Karpas-422 (cell line): ENCODE measurements at regions not wholly inside any gene's neighbourhood (a gene's known extent, or its start where the extent isn't known, plus 50 kb on each side); places are given as distances from the start of the nearest gene placed in this dataset.

Experiments
- DNase-seq: peaks from one replicate; pipeline ENCODE4 v3.0.0-alpha.2; 2015
- H2AFZ ChIP-seq: fragments of 200-600 bp; sonication (generic); 2 replicates; pipeline ENCODE4 v1.6.1; 2014; ENCODE audit warnings: antibody characterized with exemption, low read length, mixed read lengths
- H3K27ac ChIP-seq: fragments of 200-600 bp; sonication (generic); 2 replicates; pipeline ENCODE4 v1.5.1; 2014; ENCODE audit warnings: mild to moderate bottlenecking, low read length, moderate library complexity
- H3K27me3 ChIP-seq: fragments of 200-600 bp; sonication (generic); 2 replicates; pipeline ENCODE4 v1.6.1; 2014; ENCODE audit warnings: low read length, mixed read lengths
- H3K36me3 ChIP-seq: fragments of 200-600 bp; sonication (generic); 2 replicates; pipeline ENCODE4 v1.6.1; 2014; ENCODE audit warnings: low read length, mixed read lengths; ENCODE audit not compliant: insufficient read depth
- H3K4me1 ChIP-seq: fragments of 200-600 bp; sonication (generic); 2 replicates; pipeline ENCODE4 v1.6.1; 2014; ENCODE audit warnings: mild to moderate bottlenecking, low read length, mixed read lengths
- H3K4me2 ChIP-seq: fragments of 200-600 bp; sonication (generic); 2 replicates; pipeline ENCODE4 v1.6.1; 2014; ENCODE audit warnings: low read length, low read depth, mild to moderate bottlenecking; ENCODE audit not compliant: poor library complexity, severe bottlenecking
- H3K4me3 ChIP-seq: fragments of 200-600 bp; sonication (generic); 2 replicates; pipeline ENCODE4 v1.5.1; 2014; ENCODE audit warnings: mild to moderate bottlenecking, antibody characterized with exemption, low read length, mixed read lengths
- H3K79me2 ChIP-seq: fragments of 200-600 bp; sonication (generic); 2 replicates; pipeline ENCODE4 v1.6.1; 2014; ENCODE audit warnings: mild to moderate bottlenecking, low read length, mixed read lengths
- H3K9ac ChIP-seq: fragments of 200-600 bp; sonication (generic); 2 replicates; pipeline ENCODE4 v1.6.0; 2014; ENCODE audit warnings: low read length
- H3K9me2 ChIP-seq: fragments of 200-600 bp; sonication (generic), shearing (Covaris generic); replicated peaks from 2 replicates; pipeline ENCODE4 v1.6.0; 2014; ENCODE audit warnings: mild to moderate bottlenecking, low read length, moderate library complexity; ENCODE audit not compliant: insufficient read depth
- H3K9me3 ChIP-seq: fragments of 300-700, 200-600 bp; sonication (generic); 2 replicates; pipeline ENCODE4 v1.6.1; 2014; ENCODE audit warnings: low read length, mixed read lengths
- H4K20me1 ChIP-seq: fragments of 200-600 bp; sonication (generic); 2 replicates; pipeline ENCODE4 v1.6.1; 2014; ENCODE audit warnings: mild to moderate bottlenecking, antibody characterized with exemption, low read length, low read depth; ENCODE audit not compliant: insufficient read depth

DNA sequence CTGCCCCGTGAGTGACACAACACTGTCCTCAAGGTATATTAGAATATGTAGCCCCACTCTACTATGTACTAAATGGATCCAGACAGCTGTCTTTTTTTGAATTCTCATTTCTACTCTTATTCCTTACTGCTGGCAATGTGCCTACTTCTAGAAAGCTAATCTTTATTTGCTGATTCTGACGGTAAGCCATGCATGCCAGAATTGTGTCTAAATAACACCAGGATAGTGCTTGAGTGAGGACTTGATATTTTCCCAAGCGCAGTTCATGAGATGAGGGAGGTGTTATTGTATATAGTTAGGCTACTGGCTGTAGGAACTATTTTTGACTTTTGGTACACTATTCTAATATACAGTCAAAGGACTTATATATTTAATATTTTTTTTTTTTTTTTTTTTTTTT is 316.2 kb upstream of the NAV3 start:
- no peak overlapping the region for H3K4me3 ChIP-seq
- no peaks in the 10 kb centered on the region for H4K20me1 ChIP-seq
- H3K4me2 ChIP-seq: no peak overlapping the region
- H3K27ac ChIP-seq: no peak overlapping the region
- H3K9me2 ChIP-seq: no peaks in the 10 kb centered on the region
- H3K27me3 ChIP-seq: no peaks in the 10 kb centered on the region
- H2AFZ ChIP-seq: no peak overlapping the region
- no peak for DNase-seq
- H3K9me3 ChIP-seq: no peaks in the 10 kb centered on the region
- H3K36me3 ChIP-seq: no peaks in the 10 kb centered on the region
- H3K79me2 ChIP-seq: no peaks in the 10 kb centered on the region
- H3K9ac ChIP-seq: no peak overlapping the region
- no peaks in the 10 kb centered on the region for H3K4me1 ChIP-seq

DNA sequence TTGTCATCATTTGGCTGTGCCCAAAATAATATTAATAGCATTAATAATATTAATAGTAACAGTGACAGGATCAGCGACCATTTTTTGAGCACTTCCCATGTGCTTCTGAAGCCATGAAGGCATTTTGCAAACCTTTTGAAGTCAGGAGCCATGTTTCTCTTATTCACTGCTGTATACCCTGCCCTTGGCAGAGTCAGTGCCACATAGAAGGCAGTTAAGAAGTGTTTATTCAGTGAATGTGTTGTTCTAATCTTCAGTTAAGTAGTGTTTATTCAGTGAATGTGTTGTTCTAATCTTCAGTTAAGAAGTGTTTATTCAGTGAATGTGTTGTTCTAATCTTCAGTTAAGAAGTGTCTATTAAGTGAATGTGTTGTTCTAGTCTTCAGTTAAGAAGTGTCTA is 319.7 kb upstream of the NAV3 start:
- Histone ChIP-seq H3K9me2 (no peaks in the 10 kb centered on the region), H3K4me3 (no peak overlapping the region), H3K79me2 (no peaks in the 10 kb centered on the region), H3K27me3 (no peaks in the 10 kb centered on the region; the same call in 1 of the 2 replicates), H4K20me1 (no peaks in the 10 kb centered on the region), H3K27ac (no peak overlapping the region), H3K4me1 (no peaks in the 10 kb centered on the region), H3K9me3 (no peaks in the 10 kb centered on the region), H2AFZ (no peak overlapping the region), H3K36me3 (no peaks in the 10 kb centered on the region), H3K9ac (no peak overlapping the region), H3K4me2 (no peak overlapping the region)
- no peak for DNase-seq

DNA sequence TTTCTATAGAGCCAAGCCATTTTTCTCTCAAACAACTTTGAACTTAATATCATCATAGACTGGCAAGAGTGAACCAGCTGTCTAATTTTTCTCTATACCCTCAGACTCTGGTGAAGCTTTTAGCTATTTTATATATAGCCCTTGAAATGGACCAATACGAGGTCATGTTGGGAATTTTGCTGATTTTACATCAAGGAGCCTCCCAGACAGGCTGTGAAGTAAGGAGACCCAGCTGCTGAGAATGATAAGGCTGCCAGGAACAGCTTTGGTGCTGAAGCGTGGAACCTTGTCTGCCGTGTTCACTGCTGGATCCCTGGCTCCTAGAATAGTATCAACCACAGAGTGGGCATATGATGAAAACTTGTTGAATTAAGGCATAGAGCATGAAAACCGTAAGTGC is 326.2 kb upstream of the NAV3 start:
- Histone ChIP-seq H3K36me3 (no peaks in the 10 kb centered on the region), H4K20me1 (no peaks in the 10 kb centered on the region), H3K9me3 (no peaks in the 10 kb centered on the region), H3K4me3 (no peak overlapping the region), H3K27ac (no peak overlapping the region), H3K79me2 (no peaks in the 10 kb centered on the region), H3K4me1 (no peaks in the 10 kb centered on the region), H3K4me2 (no peak overlapping the region), H3K27me3 (no peaks in the 10 kb centered on the region; the same call in 1 of the 2 replicates), H3K9ac (no peak overlapping the region), H2AFZ (no peak overlapping the region), H3K9me2 (peaks cover 5% of the 10 kb centered on the region; the same call in 1 of the 2 replicates)
- no peak for DNase-seq

DNA sequence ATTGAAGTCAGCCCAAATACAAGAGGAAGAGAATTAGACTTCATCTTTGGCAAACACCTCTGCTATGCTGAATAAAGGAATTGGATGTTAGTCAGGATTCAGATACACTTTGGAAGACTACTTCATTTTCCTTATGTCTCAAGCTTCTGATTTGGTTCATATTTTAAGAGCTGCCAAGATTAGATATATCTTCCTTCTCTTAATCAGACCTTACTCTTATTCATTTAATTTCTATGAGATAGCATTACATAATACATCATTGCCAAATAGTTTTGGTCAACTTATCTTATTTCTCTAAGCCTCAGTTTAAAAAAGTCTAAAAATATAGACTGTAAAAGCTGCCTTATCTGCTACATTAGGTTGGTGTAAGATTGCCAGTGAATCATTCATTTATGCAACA is 330.6 kb upstream of the NAV3 start:
- H3K79me2 ChIP-seq: no peaks in the 10 kb centered on the region
- no peak overlapping the region for H3K4me3 ChIP-seq
- no peaks in the 10 kb centered on the region for H3K27me3 ChIP-seq

DNA sequence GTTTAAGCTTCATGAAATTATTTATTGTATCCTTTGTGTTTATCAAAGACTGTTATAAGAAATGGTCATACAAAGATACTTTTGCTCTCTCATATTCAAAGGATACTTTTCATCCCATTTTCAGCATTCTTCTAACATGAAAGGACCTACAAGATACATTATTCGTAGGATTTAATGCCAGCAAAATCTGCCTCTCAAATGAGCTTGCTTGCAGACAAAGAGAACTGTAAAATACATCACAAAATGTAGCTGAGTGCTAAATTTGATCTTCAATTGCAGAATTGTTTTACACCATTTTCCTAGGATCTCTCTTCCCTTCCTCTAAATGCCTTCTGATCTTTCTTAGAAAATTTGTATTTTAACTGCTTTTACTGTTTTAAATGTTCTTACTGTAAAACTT is 333.0 kb upstream of the NAV3 start:
- H3K9me2 ChIP-seq: peaks cover 5% of the 10 kb centered on the region; the same call in 1 of the 2 replicates
- H3K4me3 ChIP-seq: no peak overlapping the region
- H4K20me1 ChIP-seq: no peaks in the 10 kb centered on the region
- H3K9me3 ChIP-seq: no peaks in the 10 kb centered on the region
- H3K9ac ChIP-seq: no peak overlapping the region
- H3K27me3 ChIP-seq: no peaks in the 10 kb centered on the region
- no peak overlapping the region for H2AFZ ChIP-seq
- H3K79me2 ChIP-seq: no peaks in the 10 kb centered on the region
- H3K4me1 ChIP-seq: no peaks in the 10 kb centered on the region
- no peaks in the 10 kb centered on the region for H3K36me3 ChIP-seq
- H3K4me2 ChIP-seq: no peak overlapping the region
- no peak for DNase-seq
- no peak overlapping the region for H3K27ac ChIP-seq

More for the DNA sequence above, 330.6 kb upstream of the NAV3 start:
- Histone ChIP-seq H3K4me2 (no peak overlapping the region), H4K20me1 (no peaks in the 10 kb centered on the region), H3K9ac (no peak overlapping the region), H2AFZ (no peak overlapping the region), H3K9me3 (no peaks in the 10 kb centered on the region), H3K9me2 (peaks cover 5% of the 10 kb centered on the region; the same call in 1 of the 2 replicates), H3K36me3 (no peaks in the 10 kb centered on the region), H3K4me1 (no peaks in the 10 kb centered on the region), H3K27ac (no peak overlapping the region)
- DNase-seq: no peak

DNA sequence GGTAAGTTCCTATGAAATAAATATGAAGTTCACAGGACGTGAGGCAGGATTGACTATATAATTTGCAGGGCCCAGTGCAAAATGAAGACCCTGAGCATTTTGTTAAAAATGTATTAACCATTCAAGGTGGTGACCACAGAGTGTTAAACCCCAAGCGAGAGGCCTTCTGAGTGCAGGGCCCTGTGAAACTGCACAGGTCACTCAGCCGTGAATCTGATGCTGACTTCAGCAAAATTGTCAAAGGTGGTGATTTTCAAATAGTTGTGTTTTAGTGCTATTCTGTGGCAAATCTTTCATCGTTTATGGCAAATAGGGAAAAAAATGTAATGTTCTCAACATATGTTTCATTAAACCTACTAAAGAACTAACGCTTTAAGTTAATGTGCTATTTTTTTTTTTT is 334.0 kb upstream of the NAV3 start:
- peaks cover 5% of the 10 kb centered on the region; the same call in 1 of the 2 replicates for H3K9me2 ChIP-seq

DNA sequence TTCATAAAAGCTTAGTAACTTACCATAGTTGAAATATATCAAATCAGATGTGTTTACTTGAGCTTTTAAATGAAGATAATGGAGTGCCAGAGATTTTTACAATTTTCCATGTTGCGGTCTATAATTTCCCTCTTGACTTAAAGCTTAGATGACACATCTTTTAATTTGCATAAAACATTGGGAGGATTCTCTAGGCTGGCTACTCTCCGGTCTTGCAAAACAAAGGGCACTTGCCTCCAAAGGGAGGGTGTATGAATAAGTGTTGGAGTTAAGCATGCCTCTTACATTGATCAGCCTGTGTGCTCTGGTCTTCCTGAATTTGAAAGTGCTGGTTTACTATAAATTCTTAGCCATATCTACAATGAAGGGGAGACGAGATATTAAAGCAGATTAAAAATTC is 336.4 kb upstream of the NAV3 start:
- Histone ChIP-seq H3K9me3 (no peaks in the 10 kb centered on the region), H4K20me1 (no peaks in the 10 kb centered on the region), H3K27ac (no peak overlapping the region), H3K4me1 (no peaks in the 10 kb centered on the region), H3K79me2 (no peaks in the 10 kb centered on the region), H2AFZ (no peak overlapping the region), H3K36me3 (no peaks in the 10 kb centered on the region), H3K27me3 (no peaks in the 10 kb centered on the region), H3K4me2 (no peak overlapping the region), H3K4me3 (no peak overlapping the region), H3K9ac (no peak overlapping the region), H3K9me2 (no peaks in the 10 kb centered on the region)
- no peak for DNase-seq

More for the DNA sequence above, 334.0 kb upstream of the NAV3 start:
- Histone ChIP-seq H3K27me3 (no peaks in the 10 kb centered on the region), H3K27ac (no peak overlapping the region), H3K4me2 (no peak overlapping the region), H2AFZ (no peak overlapping the region), H3K36me3 (no peaks in the 10 kb centered on the region), H4K20me1 (no peaks in the 10 kb centered on the region), H3K4me3 (no peak overlapping the region), H3K9me3 (no peaks in the 10 kb centered on the region), H3K9ac (no peak overlapping the region), H3K4me1 (no peaks in the 10 kb centered on the region), H3K79me2 (no peaks in the 10 kb centered on the region)
- DNase-seq: no peak

DNA sequence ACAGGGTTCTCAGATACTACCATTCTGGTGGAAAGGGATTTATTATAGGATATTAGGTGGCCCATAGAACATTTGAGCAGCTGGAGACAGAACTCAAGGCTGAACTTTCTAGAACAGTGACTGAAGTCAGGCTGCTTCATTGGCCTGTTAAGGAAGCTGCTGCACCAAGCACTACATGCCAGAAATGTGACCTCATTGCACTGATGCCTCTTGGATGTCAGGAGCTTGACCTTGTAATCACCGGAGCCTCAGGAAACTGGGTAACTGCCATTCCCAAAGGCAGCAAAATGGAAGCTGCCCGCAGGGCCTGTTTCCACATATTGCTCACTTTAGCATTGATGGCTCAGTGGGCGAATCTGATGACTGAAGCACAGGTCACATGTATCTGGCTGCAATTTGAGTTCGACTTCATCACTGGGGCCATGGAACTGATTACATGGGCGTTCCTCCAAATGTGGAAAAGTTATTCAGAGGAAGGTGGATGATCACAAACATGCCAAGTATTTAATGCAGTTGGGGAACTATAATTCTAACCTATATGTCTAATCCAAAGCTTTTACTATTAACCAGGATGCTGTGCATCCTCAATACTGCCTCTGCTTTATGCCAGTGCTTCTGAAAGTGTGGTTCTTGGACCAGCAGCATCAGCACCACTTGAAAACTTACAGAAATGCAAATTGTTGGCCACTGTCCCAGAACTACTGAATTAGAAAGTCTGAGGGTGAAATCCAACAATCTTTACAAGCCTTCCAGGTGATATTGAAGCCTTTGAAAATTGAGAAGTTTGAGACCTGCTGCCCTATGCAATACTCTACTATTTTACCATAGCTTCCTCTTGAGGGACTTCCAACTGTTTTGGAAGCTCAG is 337.2 kb upstream of the NAV3 start:
- H3K27me3 ChIP-seq: no peaks in the 10 kb centered on the region
- H3K9ac ChIP-seq: no peak overlapping the region
- no peak for DNase-seq

More for the DNA sequence above, 337.2 kb upstream of the NAV3 start:
- Histone ChIP-seq H3K36me3 (no peaks in the 10 kb centered on the region), H3K4me3 (no peak overlapping the region), H3K9me3 (no peaks in the 10 kb centered on the region), H4K20me1 (no peaks in the 10 kb centered on the region), H3K4me1 (no peaks in the 10 kb centered on the region), H2AFZ (no peak overlapping the region), H3K9me2 (no peaks in the 10 kb centered on the region), H3K79me2 (no peaks in the 10 kb centered on the region), H3K27ac (no peak overlapping the region), H3K4me2 (no peak overlapping the region)
